ENCODE measurements at regions not wholly inside any gene's neighbourhood (a gene's known extent, or its start where the extent isn't known, plus 50 kb on each side); places are given as distances from the start of the nearest gene placed in this dataset.
"Not testable (repeated sequence)": the region's sequence is repeated elsewhere in the genome, so short reads cannot be mapped to it uniquely, and the experiment has no call there.

GRCh38 chr16:29301662-29302285 is 104.7 kb downstream of the NPIPB11 start:
- in situ Hi-C loops (cut with MboI; ENCODE audit: low pct_ligation_motif_present in 1 of 4, low pct_unique_long_range_greater_than_20kb in 1 of 4, low sequenced_read_pairs in 3 of 4); H3K9me3 ChIP-seq: not testable (repeated sequence)

GRCh38 chr16:29300541-29301535 is 105.7 kb downstream of the NPIPB11 start:
- H3K4me3 ChIP-seq; H3K9me3 ChIP-seq; H3K36me3 ChIP-seq; H3K4me1 ChIP-seq; in situ Hi-C loops (cut with MboI; ENCODE audit: low pct_ligation_motif_present in 1 of 4, low pct_unique_long_range_greater_than_20kb in 1 of 4, low sequenced_read_pairs in 3 of 4); H3K27me3 ChIP-seq; intact Hi-C loops (cut with DNase I; ENCODE audit: low total_unique reads); DNase-seq: not testable (repeated sequence)
- WGBS, 2 donors (ENCODE audit: low coverage in 1 of 2), result 85 to 95% methylated on average over 3 to 29 of the region's 29 CpGs
- H3K27ac ChIP-seq, result peak overlapping the region in 1 of 4 donors; percentile 9

More at GRCh38 chr16:29301662-29302285, 104.7 kb downstream of the NPIPB11 start:
- DNase-seq; intact Hi-C loops (cut with DNase I; ENCODE audit: low total_unique reads); H3K27ac ChIP-seq; H3K4me3 ChIP-seq; H3K36me3 ChIP-seq; H3K27me3 ChIP-seq; H3K4me1 ChIP-seq: not testable (repeated sequence)
- 84 to 100% methylated on average over 1 to 15 of the region's 15 CpGs for WGBS, 2 donors (ENCODE audit: low coverage in 1 of 2)

- peak overlapping the region in 1 of 4 donors; percentile 9 for H3K27ac ChIP-seq
- in situ Hi-C loops (cut with MboI; ENCODE audit: low pct_ligation_motif_present in 1 of 4, low pct_unique_long_range_greater_than_20kb in 1 of 4, low sequenced_read_pairs in 3 of 4), result not testable (repeated sequence)
- TF ChIP-seq POLR2AphosphoS5 (IDR thresholded peaks at IDR 0.05), result peak in 1 of 3 donors; percentile 5
Measured at GRCh38 chr16:29300030-29300491, 106.5 kb downstream of the NPIPB11 start.

GRCh38 chr16:29298997-29299396 is 107.5 kb downstream of the NPIPB11 start:
- H3K4me1 ChIP-seq; H3K27me3 ChIP-seq; H3K27ac ChIP-seq; in situ Hi-C loops (cut with MboI; ENCODE audit: low pct_ligation_motif_present in 1 of 4, low pct_unique_long_range_greater_than_20kb in 1 of 4, low sequenced_read_pairs in 3 of 4); H3K36me3 ChIP-seq; H3K9me3 ChIP-seq; intact Hi-C loops (cut with DNase I; ENCODE audit: low total_unique reads); DNase-seq; H3K4me3 ChIP-seq: not testable (repeated sequence)
- WGBS, 2 donors (ENCODE audit: low coverage in 1 of 2), result 90 to 100% methylated on average over 7 to 10 of the region's 10 CpGs

More at GRCh38 chr16:29300030-29300491, 106.5 kb downstream of the NPIPB11 start:
- DNase-seq; H3K4me3 ChIP-seq; H3K4me1 ChIP-seq; intact Hi-C loops (cut with DNase I; ENCODE audit: low total_unique reads); H3K9me3 ChIP-seq; H3K27me3 ChIP-seq; H3K36me3 ChIP-seq: not testable (repeated sequence)
- WGBS, 2 donors (ENCODE audit: low coverage in 1 of 2), result 58 to 63% methylated on average over 6 to 7 of the region's 7 CpGs

GRCh38 chr16:29298307-29298706 is 108.2 kb downstream of the NPIPB11 start:
- H3K36me3 ChIP-seq; intact Hi-C loops (cut with DNase I; ENCODE audit: low total_unique reads); in situ Hi-C loops (cut with MboI; ENCODE audit: low pct_ligation_motif_present in 1 of 4, low pct_unique_long_range_greater_than_20kb in 1 of 4, low sequenced_read_pairs in 3 of 4); H3K27ac ChIP-seq; H3K4me1 ChIP-seq; H3K27me3 ChIP-seq; H3K9me3 ChIP-seq; H3K4me3 ChIP-seq; DNase-seq: not testable (repeated sequence)
- 95 to 96% methylated on average over 8 to 12 of the region's 12 CpGs for WGBS, 2 donors (ENCODE audit: low coverage in 1 of 2)

- H3K36me3 ChIP-seq; H3K4me1 ChIP-seq; intact Hi-C loops (cut with DNase I; ENCODE audit: low total_unique reads); H3K9me3 ChIP-seq; H3K27ac ChIP-seq; H3K27me3 ChIP-seq; H3K4me3 ChIP-seq; DNase-seq; in situ Hi-C loops (cut with MboI; ENCODE audit: low pct_ligation_motif_present in 1 of 4, low pct_unique_long_range_greater_than_20kb in 1 of 4, low sequenced_read_pairs in 3 of 4): not testable (repeated sequence)
- 92 to 100% methylated on average over 1 to 2 of the region's 2 CpGs for whole genome bisulfite sequencing, 2 donors (ENCODE audit: low coverage in 1 of 2)
Measured at GRCh38 chr16:29297809-29298177, 108.7 kb downstream of the NPIPB11 start.

GRCh38 chr16:29297144-29297808 is 109.2 kb downstream of the NPIPB11 start:
- DNase-seq; H3K36me3 ChIP-seq; H3K27ac ChIP-seq; in situ Hi-C loops (cut with MboI; ENCODE audit: low pct_ligation_motif_present in 1 of 4, low pct_unique_long_range_greater_than_20kb in 1 of 4, low sequenced_read_pairs in 3 of 4); H3K9me3 ChIP-seq; H3K4me3 ChIP-seq; intact Hi-C loops (cut with DNase I; ENCODE audit: low total_unique reads); H3K27me3 ChIP-seq; H3K4me1 ChIP-seq: not testable (repeated sequence)
- WGBS, 2 donors (ENCODE audit: low coverage in 1 of 2), result 92 to 100% methylated on average over 3 to 16 of the region's 17 CpGs

GRCh38 chr16:29296176-29296575 is 110.3 kb downstream of the NPIPB11 start:
- H3K9me3 ChIP-seq; H3K4me3 ChIP-seq; DNase-seq; H3K36me3 ChIP-seq; H3K27ac ChIP-seq; H3K27me3 ChIP-seq; in situ Hi-C loops (cut with MboI; ENCODE audit: low pct_ligation_motif_present in 1 of 4, low pct_unique_long_range_greater_than_20kb in 1 of 4, low sequenced_read_pairs in 3 of 4); intact Hi-C loops (cut with DNase I; ENCODE audit: low total_unique reads): not testable (repeated sequence)
- WGBS, 2 donors (ENCODE audit: low coverage in 1 of 2), result 92% methylated on average over 8 of the region's 11 CpGs; no CpG with 5 or more reads in 1 of the 2 donors
- peaks cover 4 to 15% (median 8%) of the 10 kb centered on the region in 4 donors for H3K4me1 ChIP-seq

- H3K4me1 ChIP-seq, result peaks cover 4 to 19% (median 15%) of the 10 kb centered on the region in 4 donors
- DNase-seq; H3K36me3 ChIP-seq; H3K27ac ChIP-seq; H3K27me3 ChIP-seq; intact Hi-C loops (cut with DNase I; ENCODE audit: low total_unique reads); H3K4me3 ChIP-seq; in situ Hi-C loops (cut with MboI; ENCODE audit: low pct_ligation_motif_present in 1 of 4, low pct_unique_long_range_greater_than_20kb in 1 of 4, low sequenced_read_pairs in 3 of 4); H3K9me3 ChIP-seq: not testable (repeated sequence)
- WGBS, 2 donors (ENCODE audit: low coverage in 1 of 2), result 80 to 91% methylated on average over 2 to 21 of the region's 21 CpGs
Measured at GRCh38 chr16:29294951-29295795, 111.3 kb downstream of the NPIPB11 start.

Measured in transverse colon (tissue), 4 donors.